Skin of body (tissue), 2 donors: ENCODE measurements at regions not wholly inside any gene's neighbourhood (a gene's known extent, or its start where the extent isn't known, plus 50 kb on each side); places are given as distances from the start of the nearest gene placed in this dataset. TPM values are rescaled to one million over a fixed set of nuclear protein-coding genes. Genes with fewer than 3 reads are reported as not detected.
"Not testable (repeated sequence)": the region's sequence is repeated elsewhere in the genome, so short reads cannot be mapped to it uniquely, and the experiment has no call there.

Experiments used
- DNase-seq: peaks from one replicate; lab custom pipeline; 2025; lab: John Stamatoyannopoulos, UW
- small RNA-seq: library from RNA; depleted of rRNA; stranded (forward); fragments of <200 nt; gene quantifications from one replicate; pipeline ENCODE3, GENCODE V24; 2014; ENCODE audit warnings: low replicate concordance

DNA sequence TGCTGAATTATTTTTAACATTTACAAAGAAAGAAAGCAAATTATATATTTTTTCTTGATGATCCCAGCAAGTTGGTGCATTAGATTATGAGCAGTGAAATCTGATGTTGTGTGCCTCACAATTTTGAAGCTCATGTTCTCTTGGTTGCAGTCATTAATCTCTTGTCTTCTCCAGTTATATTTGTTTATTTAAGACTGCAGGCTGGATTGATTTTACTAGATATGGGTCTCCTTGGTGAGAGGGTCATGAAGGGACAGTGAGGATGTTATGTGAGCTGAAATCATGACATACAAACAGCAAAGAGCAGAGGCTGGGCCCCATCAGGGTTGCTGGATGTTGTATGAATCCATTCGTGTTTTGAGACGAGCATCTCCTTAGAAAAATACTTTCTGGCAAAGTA, 64.2 kb upstream of the AKIRIN2 start:
- DNase-seq: no peak

DNA sequence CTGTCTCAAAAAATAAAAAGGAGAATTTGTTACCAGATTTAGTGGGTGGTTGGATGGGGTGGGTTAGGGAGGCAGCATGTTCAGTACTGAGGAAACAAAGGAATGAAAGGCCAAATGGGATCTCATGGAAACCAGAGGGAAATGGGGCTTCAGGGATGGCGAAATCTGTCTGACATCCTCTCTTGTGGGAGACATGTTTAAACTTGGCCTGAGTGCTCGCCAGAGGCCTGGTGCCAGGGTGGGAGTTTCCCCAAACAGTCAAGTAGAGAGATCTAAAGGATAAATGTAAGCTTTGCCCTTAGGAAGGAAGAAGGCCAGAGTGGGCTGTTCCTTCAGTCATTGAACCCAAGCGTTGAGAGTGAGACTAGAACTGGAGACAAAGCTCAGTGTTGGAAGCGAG, 61.9 kb upstream of the AKIRIN2 start:
- DNase-seq: no peak

DNA sequence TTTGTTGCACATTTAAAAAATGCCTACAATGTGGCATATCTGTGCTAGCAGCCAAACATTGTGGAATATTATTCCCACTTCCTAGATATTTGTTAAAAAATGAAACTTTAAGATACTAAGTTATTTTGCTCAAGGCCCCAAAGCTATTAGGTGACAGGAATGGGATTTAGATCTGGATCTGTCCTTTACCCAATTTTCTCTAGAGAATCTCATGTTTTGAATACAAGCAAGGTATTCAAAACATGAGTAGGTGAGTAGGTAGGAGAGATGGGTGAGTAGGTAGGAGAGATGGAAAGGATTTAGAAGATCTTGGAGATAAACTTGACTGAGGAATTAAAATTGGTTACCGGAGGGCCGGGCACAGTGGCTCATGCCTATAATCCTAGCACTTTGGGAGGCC, 61.2 kb upstream of the AKIRIN2 start:
- no peak for DNase-seq

DNA sequence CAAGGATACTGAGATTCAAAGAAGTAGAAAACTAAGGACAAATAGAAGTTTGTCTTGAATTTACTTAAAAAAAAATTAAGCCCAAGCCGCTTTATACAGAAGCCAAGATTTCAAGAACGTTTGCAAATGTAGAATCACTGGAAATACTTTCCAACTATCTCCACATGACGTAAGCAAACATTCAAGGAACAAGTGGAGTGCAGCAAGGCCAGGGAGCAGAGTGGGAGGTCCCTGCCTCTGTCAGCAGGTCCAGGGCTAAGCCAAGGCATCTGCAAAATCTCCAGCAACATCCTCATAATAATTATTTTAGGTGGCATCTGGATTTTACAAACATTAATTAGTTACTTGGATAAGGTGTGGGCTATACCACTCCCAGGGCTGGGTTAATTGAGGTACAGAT, 60.1 kb upstream of the AKIRIN2 start:
- no peak for DNase-seq

DNA sequence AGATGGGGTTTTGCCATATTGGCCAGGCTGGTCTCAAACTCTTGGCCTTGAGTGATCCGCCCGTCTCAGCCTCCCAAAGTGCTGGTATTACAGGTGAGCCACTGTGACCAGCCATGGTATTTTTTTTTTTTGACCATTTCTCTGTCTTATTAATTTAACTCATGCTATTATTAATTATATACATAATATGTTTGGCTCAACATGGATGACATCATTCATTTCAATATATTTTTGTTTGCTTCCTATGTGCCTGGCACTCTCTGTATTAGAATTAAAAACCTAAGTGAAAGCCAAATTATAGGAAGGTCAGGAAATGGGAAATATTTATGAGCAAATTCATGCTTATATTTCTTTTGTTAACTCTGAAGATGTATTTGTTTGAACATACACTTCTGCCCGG, 55.8 kb upstream of the AKIRIN2 start:
- DNase-seq: no peak

DNA sequence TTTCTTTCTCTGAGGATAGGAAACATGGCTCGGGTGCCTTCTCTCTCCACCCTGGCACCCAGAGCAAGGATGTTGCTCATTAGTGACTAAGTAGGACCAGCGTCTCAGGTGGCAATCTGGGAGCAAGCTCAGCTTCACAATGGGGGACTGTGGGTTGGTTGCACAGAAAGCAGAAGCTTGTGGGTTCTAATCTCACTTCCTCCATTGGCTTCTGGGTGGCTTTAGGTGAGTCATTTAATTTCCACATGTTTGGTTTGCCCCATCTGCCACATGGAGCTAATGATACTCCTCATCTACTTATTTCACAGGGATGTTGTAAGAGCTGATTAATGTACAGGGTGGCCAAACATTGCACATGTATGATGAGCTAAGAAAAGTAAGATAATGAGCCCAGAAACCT, 54.8 kb upstream of the AKIRIN2 start:
- no peak for DNase-seq

DNA sequence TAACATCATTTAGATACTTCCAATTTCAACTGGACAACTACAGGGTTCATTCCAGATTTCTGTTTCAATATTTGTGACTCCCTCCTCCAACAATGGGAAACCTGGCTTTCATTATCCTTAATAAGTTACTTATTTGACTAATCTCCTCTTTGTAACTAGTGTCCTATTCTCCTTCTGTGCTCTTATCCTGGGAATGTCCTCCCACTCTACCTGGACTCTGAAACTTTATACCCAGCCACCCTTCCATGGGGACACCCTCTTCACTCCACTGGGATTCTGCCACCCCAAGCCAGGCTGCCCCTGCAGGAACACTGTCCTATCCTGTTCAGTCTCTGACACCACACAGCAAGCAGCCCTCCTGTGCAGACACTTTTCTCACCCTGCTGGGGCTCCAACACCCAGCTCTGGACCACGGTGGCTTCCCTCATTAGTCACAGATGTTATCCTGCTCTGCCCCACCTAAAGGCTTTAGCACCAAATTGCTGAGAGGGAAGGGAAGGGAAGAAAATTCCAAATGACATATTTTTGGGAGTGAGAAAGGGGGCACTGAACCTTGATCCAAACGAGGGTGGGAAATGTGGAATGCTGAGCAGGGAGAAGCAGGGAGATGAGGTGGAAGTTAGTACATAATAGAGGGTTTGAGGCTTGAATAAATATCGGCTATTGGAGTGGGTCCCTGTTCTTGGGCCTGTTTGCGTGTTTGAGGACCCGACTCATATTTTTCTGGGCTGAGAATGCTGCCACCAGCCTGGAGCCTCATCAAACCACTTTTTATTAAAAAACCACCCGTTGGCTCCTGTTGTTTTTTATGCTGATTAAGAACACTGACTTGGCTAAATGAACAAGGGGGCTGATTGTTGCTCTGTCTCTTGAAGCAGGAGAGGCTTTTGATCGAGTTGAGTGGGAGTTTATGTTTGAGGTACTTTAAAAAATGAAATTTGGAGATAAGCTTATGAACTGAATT, 54.0 kb upstream of the AKIRIN2 start:
- no peak for DNase-seq

DNA sequence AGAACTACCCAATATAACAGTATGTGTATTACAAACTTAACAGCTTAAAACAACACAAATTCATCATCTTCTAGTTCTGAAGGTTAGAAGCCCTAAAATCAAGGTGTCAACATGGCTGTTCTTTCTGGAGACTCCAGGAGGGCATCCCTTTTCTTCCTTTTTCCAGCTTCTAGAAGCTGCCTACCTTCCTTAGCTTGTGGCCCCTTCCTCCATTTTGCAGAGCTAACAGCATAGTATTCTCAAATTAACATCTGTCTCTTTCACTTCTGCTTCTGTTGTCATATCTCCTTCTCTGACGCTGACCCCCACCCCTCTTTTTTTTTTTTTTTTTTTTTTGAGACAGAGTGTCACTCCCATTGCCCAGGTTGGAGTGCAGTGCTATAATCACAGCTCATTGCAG, 52.8 kb upstream of the AKIRIN2 start:
- DNase-seq: no peak

DNA sequence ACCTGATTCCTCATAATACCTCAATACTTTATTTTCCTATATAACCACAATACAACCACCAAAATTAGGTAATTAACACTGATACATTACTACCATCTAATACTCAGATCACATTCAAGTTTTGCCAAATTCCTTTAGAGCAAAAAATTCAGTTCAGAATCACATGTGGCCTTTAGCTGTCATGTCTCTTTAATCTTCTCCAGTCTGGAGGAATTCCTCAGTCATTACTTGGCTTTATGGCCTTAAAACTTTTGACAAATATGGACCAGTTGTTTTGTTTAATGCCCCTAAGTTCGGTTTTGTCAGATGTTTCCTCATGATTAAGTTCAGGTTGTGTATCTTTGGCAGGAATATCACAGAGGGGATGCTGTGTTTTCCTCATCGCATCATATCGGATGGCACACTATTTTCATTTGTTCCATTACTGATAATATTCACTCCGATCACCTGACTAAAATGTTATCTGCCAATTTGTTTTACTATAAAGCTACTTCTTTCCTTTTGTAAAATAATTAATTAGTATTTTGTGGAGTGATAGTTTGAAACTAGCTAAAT, 51.2 kb upstream of the AKIRIN2 start:
- DNase-seq: no peak

DNA sequence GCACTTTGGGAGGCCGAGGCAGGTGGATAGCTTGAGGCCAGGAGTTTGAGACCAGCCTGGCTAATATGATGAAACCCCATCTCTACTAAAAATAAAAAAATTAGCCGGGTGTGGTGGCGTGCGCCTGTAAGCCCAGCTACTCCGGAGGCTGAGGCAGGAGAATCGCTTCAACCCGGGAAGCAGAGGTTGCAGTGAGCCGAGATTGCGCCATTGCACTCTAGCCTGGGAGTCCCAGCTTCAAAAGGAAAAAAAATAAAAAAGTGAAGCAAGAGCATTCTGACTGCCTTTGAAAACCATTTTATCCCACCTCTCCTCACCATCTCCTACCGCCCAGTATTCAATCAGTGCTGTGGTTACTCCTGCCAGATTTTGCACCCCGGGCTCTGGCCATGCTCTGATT, 50.5 kb upstream of the AKIRIN2 start:
- not testable (repeated sequence) for DNase-seq

Small RNAs in the stretch of these regions (small RNA-seq; reads per million reads assigned to genes)
- gene RF00019: not detected
- gene RN7SL183P: not detected
